BJ (cell line): ENCODE measurements at regions not wholly inside any gene's neighbourhood (a gene's known extent, or its start where the extent isn't known, plus 50 kb on each side); places are given as distances from the start of the nearest gene placed in this dataset.

Experiments
- CTCF ChIA-PET: fragments of 350-600 bp; formaldehyde crosslinking; extraction: SDS; loops from one replicate; lab custom pipeline; 2021; ENCODE audit warnings: antibody characterized with exemption, inconsistent platforms; lab: Yijun Ruan, JAX
- POLR2A ChIA-PET: fragments of 300-600 bp; sonication (Branson Sonifier 250); formaldehyde crosslinking; extraction: SDS; loops from one replicate; lab custom pipeline; 2021; ENCODE audit warnings: antibody characterized with exemption; lab: Charles Lee
- DNase-seq: peaks from one replicate; pipeline ENCODE4 v3.0.0-alpha.2; 2011; ENCODE audit warnings: low read depth
- H3K27me3 ChIP-seq: 2 replicates; pipeline ENCODE4 v1.6.0; 2011; ENCODE audit warnings: low read length; ENCODE audit not compliant: control insufficient read depth, insufficient read depth
- H3K36me3 ChIP-seq: 2 replicates; pipeline ENCODE4 v1.5.1; 2011; ENCODE audit warnings: low read length; ENCODE audit not compliant: control insufficient read depth, insufficient read depth
- H3K4me3 ChIP-seq: 2 replicates; pipeline ENCODE4 v1.5.1; 2011; ENCODE audit warnings: low read depth, mild to moderate bottlenecking, control low read depth, low read length
- TF ChIP-seq, protein P1 (sequence below): IDR thresholded peaks from 2 replicates; pipeline ENCODE4 v1.5.1; 2011; ENCODE audit warnings: low read depth, mild to moderate bottlenecking, control low read depth, inconsistent platforms, low read length, moderate library complexity; ENCODE audit not compliant: insufficient read depth

DNA sequence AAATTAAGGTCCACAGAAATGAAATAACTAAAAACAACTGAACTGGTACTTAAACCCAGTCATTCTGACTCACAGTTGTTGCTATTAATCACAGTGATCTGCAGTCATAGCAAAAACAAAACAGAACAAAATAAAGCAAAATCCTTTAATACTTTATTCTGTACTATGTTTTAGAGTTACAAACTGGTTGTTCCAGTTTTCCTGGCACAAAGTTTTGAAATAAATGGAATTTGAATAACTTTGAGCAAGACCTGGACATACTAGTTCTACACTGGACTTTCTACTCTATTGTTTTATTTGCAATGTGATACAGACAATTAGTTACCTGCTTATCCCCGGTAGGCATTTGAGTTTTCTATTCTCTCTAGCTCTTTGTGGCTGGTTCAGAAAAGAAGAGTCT, 147.9 kb downstream of the DMRT2 start:
- DNase-seq: no peak
- TF ChIP-seq, protein P1, sequence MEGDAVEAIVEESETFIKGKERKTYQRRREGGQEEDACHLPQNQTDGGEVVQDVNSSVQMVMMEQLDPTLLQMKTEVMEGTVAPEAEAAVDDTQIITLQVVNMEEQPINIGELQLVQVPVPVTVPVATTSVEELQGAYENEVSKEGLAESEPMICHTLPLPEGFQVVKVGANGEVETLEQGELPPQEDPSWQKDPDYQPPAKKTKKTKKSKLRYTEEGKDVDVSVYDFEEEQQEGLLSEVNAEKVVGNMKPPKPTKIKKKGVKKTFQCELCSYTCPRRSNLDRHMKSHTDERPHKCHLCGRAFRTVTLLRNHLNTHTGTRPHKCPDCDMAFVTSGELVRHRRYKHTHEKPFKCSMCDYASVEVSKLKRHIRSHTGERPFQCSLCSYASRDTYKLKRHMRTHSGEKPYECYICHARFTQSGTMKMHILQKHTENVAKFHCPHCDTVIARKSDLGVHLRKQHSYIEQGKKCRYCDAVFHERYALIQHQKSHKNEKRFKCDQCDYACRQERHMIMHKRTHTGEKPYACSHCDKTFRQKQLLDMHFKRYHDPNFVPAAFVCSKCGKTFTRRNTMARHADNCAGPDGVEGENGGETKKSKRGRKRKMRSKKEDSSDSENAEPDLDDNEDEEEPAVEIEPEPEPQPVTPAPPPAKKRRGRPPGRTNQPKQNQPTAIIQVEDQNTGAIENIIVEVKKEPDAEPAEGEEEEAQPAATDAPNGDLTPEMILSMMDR: no peak
- Histone ChIP-seq H3K27me3 (no peaks in the 10 kb centered on the region), H3K36me3 (no peaks in the 10 kb centered on the region), H3K4me3 (no peak overlapping the region)
- ChIA-PET CTCF (no interaction called here), POLR2A (no interaction called here)

DNA sequence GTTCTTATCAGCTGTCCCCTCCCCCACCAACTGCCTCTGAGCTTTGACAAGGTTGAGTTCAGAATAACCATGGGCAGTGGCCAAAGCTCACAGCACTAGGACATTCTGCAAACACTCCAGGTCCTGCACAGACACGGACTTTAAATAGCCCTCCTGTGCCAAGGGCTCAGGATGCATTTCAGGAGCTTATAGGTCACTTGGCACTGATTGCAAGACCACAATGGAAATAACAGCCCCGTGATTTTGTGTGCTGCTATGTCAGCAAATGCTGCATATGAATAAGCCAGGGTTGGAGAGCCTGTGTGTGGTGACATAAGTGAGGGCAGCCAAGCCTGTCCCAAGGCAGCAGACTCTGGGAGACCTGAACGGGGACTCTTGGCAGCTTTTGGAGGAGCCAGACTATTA, 150.7 kb downstream of the DMRT2 start:
- TF ChIP-seq, protein P1: no peak
- CTCF ChIA-PET: interaction anchor here (1.4 kb wide), 1 partner anchor 38 kb away, joined by 4 read pairs; no protein-coding TSS in a partner anchor
- Histone ChIP-seq H3K4me3 (no peak overlapping the region), H3K36me3 (no peaks in the 10 kb centered on the region), H3K27me3 (no peaks in the 10 kb centered on the region)
- POLR2A ChIA-PET: no interaction called here
- no peak for DNase-seq

DNA sequence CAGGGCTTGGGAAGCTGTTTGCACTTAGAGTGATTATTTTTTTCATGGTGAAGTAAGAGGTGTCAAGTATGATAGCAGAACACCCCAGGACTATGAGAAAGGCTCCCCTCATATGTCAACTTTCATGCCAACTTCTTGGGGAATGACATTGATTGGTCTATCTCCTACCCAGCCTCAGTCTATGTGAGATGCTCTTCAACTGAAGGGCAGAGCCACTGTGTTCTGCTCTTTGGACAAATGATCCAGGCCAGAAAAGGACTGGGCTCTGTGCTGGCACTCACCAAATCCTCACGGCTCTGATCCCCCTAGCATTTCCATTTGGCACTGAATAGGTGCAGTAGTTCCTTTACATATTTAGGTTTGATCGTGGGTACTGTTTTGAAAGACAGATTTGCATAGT, 151.1 kb downstream of the DMRT2 start:
- ChIA-PET CTCF (interaction anchor here (1.4 kb wide), 1 partner anchor 38 kb away, joined by 4 read pairs; no protein-coding TSS in a partner anchor), POLR2A (no interaction called here)
- Histone ChIP-seq H3K27me3 (no peaks in the 10 kb centered on the region), H3K4me3 (no peak overlapping the region), H3K36me3 (no peaks in the 10 kb centered on the region)
- DNase-seq: no peak
- TF ChIP-seq, protein P1: no peak

DNA sequence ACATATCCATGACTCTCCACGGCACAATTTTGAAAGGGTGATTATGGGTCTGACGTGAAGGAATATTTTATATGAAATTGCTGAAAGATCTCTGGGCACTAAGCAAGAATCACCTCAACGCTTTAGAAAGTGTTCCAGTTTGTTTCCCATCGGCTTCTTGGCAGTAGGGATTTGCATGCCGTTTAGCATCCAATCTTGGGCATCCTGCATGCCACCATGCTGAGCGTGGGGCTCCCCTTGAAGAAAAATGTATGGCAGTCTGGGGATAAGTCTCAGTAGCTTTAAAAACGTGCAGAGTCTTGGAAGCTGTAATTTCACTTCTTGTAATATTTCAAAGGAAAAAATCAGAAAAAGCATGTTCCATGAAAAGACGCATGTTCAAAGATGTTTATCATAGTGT, 151.7 kb downstream of the DMRT2 start:
- DNase-seq: no peak
- Histone ChIP-seq H3K36me3 (no peaks in the 10 kb centered on the region), H3K4me3 (no peak overlapping the region), H3K27me3 (no peaks in the 10 kb centered on the region)
- ChIA-PET CTCF (no interaction called here), POLR2A (no interaction called here)
- TF ChIP-seq, protein P1: no peak

DNA sequence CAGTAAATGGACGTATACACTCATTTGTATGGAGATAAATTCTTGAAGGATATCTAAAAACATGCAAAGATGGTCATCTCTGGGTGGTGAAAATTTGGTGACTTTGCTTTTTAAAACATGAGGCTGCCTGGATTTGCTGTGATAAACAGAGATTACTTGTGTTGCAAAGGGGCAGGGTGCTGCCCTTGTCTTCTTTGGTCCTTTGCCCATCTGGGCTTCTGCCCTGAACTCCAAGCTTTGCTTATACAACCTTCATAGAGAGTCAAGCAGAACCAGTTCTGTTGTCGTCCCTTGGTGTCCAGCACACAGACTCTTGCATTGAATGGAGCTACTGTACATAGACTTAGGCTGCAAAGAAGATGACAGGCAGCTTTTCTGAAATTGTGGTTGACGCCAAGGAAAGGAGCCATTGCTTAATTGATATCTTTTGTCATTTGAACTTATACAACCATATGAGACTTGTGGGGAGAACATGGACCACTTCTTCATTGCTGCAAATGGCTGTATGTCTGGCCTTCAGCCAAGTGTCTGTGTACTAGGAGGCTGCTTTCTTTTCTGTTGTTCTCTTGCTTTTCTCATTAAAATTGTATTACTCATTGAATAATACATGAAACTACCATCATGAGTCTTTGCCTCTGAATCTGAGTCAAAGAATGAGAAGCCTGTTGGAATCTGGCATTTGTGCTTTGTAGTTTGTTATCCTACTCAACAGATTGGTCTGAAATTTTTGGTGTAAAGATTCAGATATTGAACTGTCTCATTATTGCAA, 152.5 kb downstream of the DMRT2 start:
- CTCF ChIA-PET: interaction anchor here (0.6 kb wide), 1 partner anchor 18 kb away, joined by 3 read pairs; no protein-coding TSS in a partner anchor
- POLR2A ChIA-PET: no interaction called here
- TF ChIP-seq, protein P1: no peak
- Histone ChIP-seq H3K36me3 (no peaks in the 10 kb centered on the region), H3K27me3 (no peaks in the 10 kb centered on the region), H3K4me3 (no peak overlapping the region)
- DNase-seq: no peak
